GM21786 (cell line): ENCODE measurements at regions not wholly inside any gene's neighbourhood (a gene's known extent, or its start where the extent isn't known, plus 50 kb on each side); places are given as distances from the start of the nearest gene placed in this dataset.

ENCODE experiments used
- ATAC-seq: cut with Tn5 transposase; IDR thresholded peaks from one replicate; pipeline ENCODE4 v1.9.1; 2021; ENCODE audit not compliant: unreplicated experiment

- ATAC-seq = no peak
These were observed 51.7 kb upstream of the RCN1 start for GRCh38 chr11:32039149-32039548.

- ATAC-seq = no peak
These were observed 56.2 kb upstream of the RCN1 start for GRCh38 chr11:32034680-32035079.

DNA sequence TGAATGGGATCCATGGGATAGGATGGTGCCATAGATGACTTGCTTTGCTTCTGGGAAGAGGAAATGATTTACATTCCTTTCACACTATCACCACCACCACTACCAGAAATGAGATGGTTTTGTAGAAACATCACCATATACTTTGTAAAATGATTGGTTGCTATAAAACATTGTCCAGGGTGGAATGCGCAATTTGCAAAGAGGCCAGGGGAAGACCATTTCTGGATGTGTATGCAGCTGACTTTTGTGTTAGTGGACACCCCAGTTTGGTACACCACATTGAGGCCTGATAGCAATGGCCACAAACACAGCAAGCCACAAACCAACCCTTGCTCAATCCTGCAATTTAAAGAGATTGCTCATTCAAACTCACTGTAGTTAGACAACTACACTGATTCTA is 56.7 kb upstream of the RCN1 start:
- no peak for ATAC-seq

GRCh38 chr11:32033491-32033890 is 57.4 kb upstream of the RCN1 start:
- no peak for ATAC-seq

- ATAC-seq = no peak
These were observed 57.8 kb upstream of the RCN1 start for GRCh38 chr11:32033067-32033466.

DNA sequence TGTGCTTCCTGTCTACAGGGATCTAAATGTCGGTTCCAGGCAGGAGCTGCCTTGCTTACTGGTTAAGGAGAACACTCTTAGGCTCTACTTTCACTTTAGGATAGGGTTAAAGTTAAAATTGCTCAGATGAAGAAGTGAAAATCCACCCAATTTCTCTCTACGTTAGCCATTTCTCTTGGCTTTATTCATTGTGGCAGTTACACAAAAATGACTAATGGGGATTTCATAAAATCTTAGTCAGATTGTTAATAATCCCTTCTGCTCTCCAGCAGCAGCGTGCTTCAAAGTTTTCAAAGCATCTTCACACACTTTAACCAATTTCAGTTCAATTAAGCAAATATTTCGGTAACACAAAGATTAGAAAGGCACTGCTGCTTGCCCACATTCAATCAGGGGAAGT is 58.4 kb upstream of the RCN1 start:
- ATAC-seq = peak; percentile 62

DNA sequence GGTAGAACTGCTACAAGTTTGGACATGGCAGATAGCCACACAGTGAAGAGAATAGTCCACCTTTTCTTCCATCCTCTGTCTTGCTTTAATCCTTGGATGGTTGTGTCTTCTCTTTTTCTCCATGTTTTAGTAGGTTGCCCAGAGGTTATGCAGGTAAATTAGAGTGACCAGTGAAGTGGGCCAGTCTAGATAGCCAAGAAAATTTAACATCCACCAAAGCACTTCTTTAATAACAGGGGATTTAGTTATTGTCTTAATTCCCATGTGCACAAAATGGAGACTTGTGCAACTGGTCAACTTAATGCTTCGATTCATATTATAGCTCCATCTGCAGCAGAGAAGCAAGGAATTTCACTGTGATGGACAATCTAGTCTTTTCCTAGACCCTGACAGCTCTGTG is 58.8 kb upstream of the RCN1 start:
- ATAC-seq = no peak

- ATAC-seq = no peak
These were observed 59.9 kb upstream of the RCN1 start for GRCh38 chr11:32030875-32031503.

GRCh38 chr11:32029721-32030120 is 61.2 kb upstream of the RCN1 start:
- no peak for ATAC-seq

GRCh38 chr11:32028201-32028600 is 62.7 kb upstream of the RCN1 start:
- ATAC-seq = no peak

GRCh38 chr11:32026766-32027165 is 64.1 kb upstream of the RCN1 start:
- ATAC-seq = no peak

GRCh38 chr11:32024948-32025347 is 65.9 kb upstream of the RCN1 start:
- no peak for ATAC-seq

DNA sequence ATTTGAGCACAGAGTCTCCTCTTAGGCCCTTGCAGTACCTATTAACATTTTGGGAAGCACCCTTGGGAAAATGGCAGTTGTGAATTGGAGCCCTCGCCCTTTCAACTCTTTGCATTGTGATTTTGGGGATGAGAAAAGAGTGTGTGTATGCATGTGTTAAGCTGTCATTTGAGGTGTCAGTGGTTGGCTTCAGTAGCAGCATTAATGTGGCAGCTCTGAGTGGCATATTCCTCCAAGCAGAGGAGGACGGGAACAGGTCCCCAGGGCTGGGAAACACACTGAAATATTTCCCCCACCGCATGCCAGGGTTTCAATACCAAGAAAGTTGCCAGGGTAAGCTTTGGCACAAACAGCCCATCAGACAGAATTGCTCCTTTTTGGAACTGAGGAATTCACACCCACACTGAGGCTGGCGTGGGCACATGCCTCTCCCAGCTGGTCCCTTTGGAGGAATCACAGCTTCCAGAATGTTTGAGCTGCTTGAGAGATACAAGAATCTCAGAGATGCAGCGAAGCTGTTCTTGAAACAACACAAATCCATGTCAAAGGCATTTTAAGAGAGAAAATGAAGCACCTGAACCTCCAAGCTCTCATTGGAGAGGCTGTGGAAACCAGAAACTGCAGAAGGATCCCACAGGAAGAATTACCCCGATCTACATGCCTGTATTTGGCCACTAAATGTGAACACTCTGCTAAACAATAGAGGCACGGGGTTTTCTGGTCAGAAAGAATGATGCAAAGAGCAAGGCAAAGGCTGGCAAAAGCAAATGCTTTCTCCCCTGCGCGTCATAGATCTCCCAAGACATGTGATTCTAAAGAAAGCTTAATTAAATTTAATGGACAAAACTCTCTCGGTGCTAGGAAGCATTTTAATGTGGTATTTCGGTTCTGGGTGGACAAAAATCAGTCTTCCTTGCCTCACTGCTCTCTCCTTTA is 67.2 kb upstream of the RCN1 start:
- no peak for ATAC-seq

DNA sequence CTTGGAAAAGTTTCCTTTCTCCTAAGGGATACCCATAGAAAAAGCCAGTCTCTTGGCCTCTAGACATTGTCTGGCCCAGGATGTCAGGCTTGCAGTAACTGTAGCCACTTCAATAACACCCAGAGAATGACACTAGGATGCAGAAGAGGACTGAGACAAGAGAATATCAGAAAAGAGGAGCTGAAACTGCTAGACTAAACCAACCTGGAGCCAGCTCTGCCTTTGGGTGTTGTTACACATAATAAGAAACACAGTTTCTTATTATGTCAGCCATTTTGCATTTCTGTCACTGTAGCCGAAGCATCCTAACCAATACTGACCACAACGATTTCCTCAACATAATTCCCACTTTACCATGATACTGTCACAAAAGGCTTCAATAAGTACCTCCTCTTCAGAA is 72.2 kb upstream of the RCN1 start:
- ATAC-seq = no peak

- ATAC-seq = no peak
These were observed 74.8 kb upstream of the RCN1 start for GRCh38 chr11:32016111-32016510.

DNA sequence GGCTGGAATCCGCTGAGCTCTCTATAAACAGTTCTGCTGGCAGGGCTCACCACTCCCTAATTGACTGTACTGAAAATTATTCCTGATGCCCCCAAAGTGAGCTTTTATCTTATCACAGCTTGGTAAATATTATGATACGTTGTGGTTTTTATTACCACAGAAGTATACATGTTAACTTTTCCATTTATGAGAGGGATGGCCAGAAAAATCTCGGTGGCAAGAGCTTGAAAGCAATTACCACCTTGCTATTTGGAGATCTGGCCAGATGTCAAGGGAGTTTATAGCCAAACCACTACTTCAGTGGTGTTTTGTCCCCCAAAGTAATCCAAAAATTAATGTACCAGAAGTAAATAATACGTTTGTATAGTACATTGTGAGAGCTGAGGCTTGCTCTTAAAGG is 75.4 kb upstream of the RCN1 start:
- ATAC-seq = no peak

DNA sequence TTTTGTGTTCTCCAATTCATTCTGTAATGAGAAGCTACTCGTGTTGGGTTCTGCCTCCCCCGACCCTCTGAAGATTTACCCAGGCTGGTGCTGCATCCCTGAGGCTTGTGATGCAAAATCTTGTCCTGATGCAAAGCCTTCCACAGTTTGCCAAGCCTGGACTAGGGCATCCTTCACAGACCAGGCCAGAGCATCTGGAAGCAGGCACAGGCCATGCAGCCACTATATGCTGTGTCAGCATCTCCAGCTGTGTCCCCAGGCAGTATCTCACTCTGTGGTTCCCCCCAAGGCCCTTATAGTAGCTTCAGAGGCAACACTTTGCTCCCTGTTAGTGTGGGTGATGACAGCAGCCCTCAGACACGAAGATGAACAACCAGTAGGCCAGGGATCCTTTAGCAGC is 77.3 kb upstream of the RCN1 start:
- no peak for ATAC-seq

GRCh38 chr11:32012049-32012448 is 78.8 kb upstream of the RCN1 start:
- ATAC-seq = no peak

DNA sequence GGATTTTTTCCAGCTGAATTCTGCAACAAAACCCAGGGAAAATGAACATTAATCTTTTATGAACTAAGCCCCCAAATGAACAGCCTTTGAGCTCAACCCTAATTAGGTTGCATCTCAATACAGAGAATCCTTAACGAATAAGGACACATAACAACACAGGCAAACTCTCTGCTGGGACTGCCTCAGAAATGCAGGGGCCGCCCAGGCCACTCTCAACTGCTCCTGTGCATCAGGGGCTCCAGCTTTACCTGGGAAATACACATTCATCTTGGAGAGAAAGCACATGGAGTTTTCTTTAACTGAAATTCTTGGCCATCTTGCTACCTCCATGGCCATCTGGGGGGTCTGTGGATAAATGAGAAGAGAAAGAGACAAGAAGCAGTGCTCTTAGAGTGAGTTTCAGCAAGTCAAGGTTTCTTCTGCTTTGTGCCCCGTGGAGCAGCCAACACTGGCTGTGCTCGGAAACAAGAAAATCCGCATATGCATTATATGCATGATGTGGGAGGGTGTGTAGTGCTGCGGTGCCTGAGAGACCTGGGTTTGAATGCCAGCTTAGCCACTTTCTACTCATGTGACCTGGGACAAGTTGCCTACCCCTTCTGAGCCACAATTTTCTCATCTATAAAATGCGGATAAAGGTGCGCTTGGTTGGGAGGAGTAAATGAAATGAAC is 81.9 kb upstream of the RCN1 start:
- ATAC-seq = no peak

- no peak for ATAC-seq
These were observed 84.0 kb upstream of the RCN1 start for GRCh38 chr11:32006799-32007388.

DNA sequence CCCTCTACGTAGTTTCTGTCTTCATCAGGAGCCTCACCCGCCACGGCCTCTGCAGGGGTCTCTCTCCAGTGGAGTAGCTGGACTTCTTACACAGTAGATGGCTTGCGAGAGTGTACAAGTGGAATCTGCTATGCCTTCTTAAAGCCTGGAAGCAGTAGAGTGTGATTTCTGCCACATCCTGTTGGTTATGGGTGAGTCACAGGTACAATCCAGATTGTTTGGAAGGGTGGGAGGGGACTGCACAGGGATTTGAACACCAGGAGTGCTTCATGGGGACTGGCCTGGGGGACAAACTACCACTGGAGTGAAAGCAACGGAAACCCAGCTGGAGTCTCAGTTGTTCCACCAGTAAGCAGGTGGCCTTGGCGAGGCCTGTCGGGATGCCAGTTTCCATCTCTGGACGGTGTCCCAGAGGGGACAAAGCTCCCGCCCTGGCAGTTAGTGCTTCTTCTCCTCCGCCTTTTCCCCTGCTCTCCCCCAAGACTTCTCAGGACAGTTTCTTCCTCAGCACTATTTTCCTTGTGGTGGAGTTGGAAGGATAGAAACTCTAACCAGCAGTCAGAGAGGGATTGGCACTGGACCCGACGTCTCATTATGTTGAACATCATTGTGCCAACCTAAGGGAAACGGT is 85.0 kb upstream of the RCN1 start:
- ATAC-seq = no peak
